HCT116 (cell line): ENCODE measurements at regions not wholly inside any gene's neighbourhood (a gene's known extent, or its start where the extent isn't known, plus 50 kb on each side); places are given as distances from the start of the nearest gene placed in this dataset.

ENCODE experiments used
- ATAC-seq: fragments of 200-7000 bp; cut with Tn5 transposase; 2 replicates; pipeline ENCODE4 v1.9.1; 2020; ENCODE audit warnings: mild to moderate bottlenecking, moderate library complexity
- BruUV-seq: library from RNA; stranded (reverse); fragments of 400-500 nt; replicated peaks from 2 replicates; lab custom pipeline; 2021; lab: Mats Ljungman, UMichigan
- CTCF ChIA-PET: fragments of 300-600 bp; sonication (Branson Sonifier 250); formaldehyde crosslinking; loops from one replicate; lab custom pipeline; 2021; ENCODE audit warnings: antibody characterized with exemption; lab: Charles Lee
- POLR2A ChIA-PET: fragments of 300-600, 350-600 bp; sonication (Branson Sonifier 250); formaldehyde crosslinking; loops from one replicate; lab custom pipeline; 2021; ENCODE audit warnings: antibody characterized with exemption; lab: Charles Lee
- RAD21 ChIA-PET, 2 experiments: fragments of 300-600 bp; sonication (Branson Sonifier 250); formaldehyde crosslinking; loops; one replicate each; lab custom pipeline; 2023; ENCODE audit warnings: low total read pairs in 2 of 2; ENCODE audit not compliant: uncharacterized antibody in 2 of 2, unreplicated experiment in 2 of 2, low non-redundant PET in 1 of 2; lab: Charles Lee
- DNase-seq: peaks from one replicate; pipeline ENCODE4 v3.0.0-alpha.2; 2010; ENCODE audit warnings: low read depth, low spot score
- H2AFZ ChIP-seq: fragments of 200-600 bp; shearing (Covaris generic), sonication (generic); 2 replicates; pipeline ENCODE4 v1.6.1; 2017; ENCODE audit warnings: low read depth, mixed run types, mixed read lengths, antibody characterized with exemption, low read length; ENCODE audit not compliant: poor library complexity, severe bottlenecking
- H3K27ac ChIP-seq: 2 replicates; pipeline ENCODE4 v1.5.1; 2012; ENCODE audit warnings: low read depth, low read length
- H3K27me3 ChIP-seq: fragments of 200-600 bp; sonication (generic); 2 replicates; pipeline ENCODE4 v1.6.1; 2016; ENCODE audit warnings: mixed run types, low read length, mixed read lengths; ENCODE audit not compliant: insufficient read depth
- H3K36me3 ChIP-seq, 2 experiments: fragments of 200-500 bp in 1 of 2; fragments of 200-600 bp in 1 of 2; sonication (Bioruptor generic) in 1 of 2; sonication (generic) in 1 of 2; 2 replicates each; pipeline versions ENCODE4 v1.5.1 to v1.6.1; 2014 to 2016; ENCODE audit warnings: low read length in 2 of 2, inconsistent platforms in 1 of 2, mixed read lengths in 1 of 2, mixed run types in 1 of 2; ENCODE audit not compliant: insufficient read depth in 2 of 2, control insufficient read depth in 1 of 2
- H3K4me1 ChIP-seq, 2 experiments: fragments of 200-600 bp in 1 of 2; sonication (generic) in 1 of 2; 2 replicates each; pipeline versions ENCODE4 v1.5.1 to v1.6.1; 2012 to 2017; ENCODE audit warnings: low read length in 2 of 2, inconsistent platforms in 1 of 2, mild to moderate bottlenecking in 1 of 2, mixed read lengths in 1 of 2, mixed run types in 1 of 2, moderate library complexity in 1 of 2; ENCODE audit not compliant: insufficient read depth in 2 of 2, control insufficient read depth in 1 of 2
- H3K4me2 ChIP-seq: fragments of 200-600 bp; sonication (generic); 2 replicates; pipeline ENCODE4 v1.6.1; 2017; ENCODE audit warnings: mixed run types, low read length, mixed read lengths
- H3K4me3 ChIP-seq, 2 experiments: fragments of 200-600 bp in 1 of 2; sonication (generic) in 1 of 2; replicated peaks in 1 of 2; 2 replicates each; pipeline ENCODE4 v1.5.1; 2011 to 2016; ENCODE audit warnings: low read length in 2 of 2, control low read depth in 1 of 2, low read depth in 1 of 2, mild to moderate bottlenecking in 1 of 2, mixed read lengths in 1 of 2, mixed run types in 1 of 2
- H3K79me2 ChIP-seq: fragments of 200-600 bp; sonication (generic); 2 replicates; pipeline ENCODE4 v1.6.1; 2017; ENCODE audit warnings: mild to moderate bottlenecking, mixed run types, low read length, moderate library complexity, mixed read lengths; ENCODE audit not compliant: insufficient read depth
- H3K9ac ChIP-seq: fragments of 200-600 bp; sonication (generic); 2 replicates; pipeline ENCODE4 v1.6.1; 2016; ENCODE audit warnings: low read length, mixed read lengths
- H3K9me2 ChIP-seq: fragments of 200-600 bp; sonication (generic), shearing (Covaris generic); 2 replicates; pipeline ENCODE4 v1.6.1; 2017; ENCODE audit warnings: mixed run types, mild to moderate bottlenecking, moderate library complexity; ENCODE audit not compliant: insufficient read depth
- H3K9me3 ChIP-seq, 2 experiments: fragments of 200-500 bp in 1 of 2; fragments of 200-600 bp in 1 of 2; sonication (Bioruptor generic) in 1 of 2; sonication (generic) in 1 of 2; 2 replicates each; pipeline ENCODE4 v1.6.1; 2014 to 2017; ENCODE audit warnings: low read length in 2 of 2, mixed read lengths in 2 of 2, inconsistent platforms in 1 of 2, low read depth in 1 of 2, mild to moderate bottlenecking in 1 of 2, mixed run types in 1 of 2, moderate library complexity in 1 of 2; ENCODE audit not compliant: control insufficient read depth in 1 of 2, insufficient read depth in 1 of 2
- H4K20me1 ChIP-seq: fragments of 200-600 bp; sonication (generic), shearing (Covaris generic); 2 replicates; pipeline ENCODE4 v1.6.1; 2017; ENCODE audit warnings: mixed run types, mild to moderate bottlenecking, moderate library complexity; ENCODE audit not compliant: insufficient read depth
- ATF3 ChIP-seq: IDR thresholded peaks from 2 replicates; pipeline ENCODE4 v1.6.1; 2012
- CBX3 ChIP-seq: IDR thresholded peaks from 2 replicates; pipeline ENCODE4 v1.6.1; 2012; ENCODE audit warnings: low read depth
- CEBPB ChIP-seq: IDR thresholded peaks from 2 replicates; pipeline ENCODE4 v1.6.1; 2012; ENCODE audit warnings: low read depth
- CTCF ChIP-seq, 3 experiments: fragments of 200-600 bp in 1 of 3; sonication (generic) in 1 of 3; IDR thresholded peaks in 2 of 3; conservative IDR thresholded peaks in 1 of 3; 2 replicates each; pipeline ENCODE4 v1.5.1; 2012 to 2017; ENCODE audit warnings: low read depth in 2 of 3, low read length in 2 of 3, antibody characterized with exemption in 1 of 3, borderline replicate concordance in 1 of 3, control low read depth in 1 of 3, mild to moderate bottlenecking in 1 of 3, mixed read lengths in 1 of 3, mixed run types in 1 of 3, moderate library complexity in 1 of 3; ENCODE audit not compliant: insufficient read depth in 1 of 3
- EGR1 ChIP-seq: IDR thresholded peaks from 2 replicates; pipeline ENCODE4 v1.6.1; 2012; ENCODE audit warnings: low read depth
- ELF1 ChIP-seq: IDR thresholded peaks from 2 replicates; pipeline ENCODE4 v1.6.1; 2012; ENCODE audit warnings: low read depth, borderline replicate concordance
- EZH2 ChIP-seq: fragments of 200-600 bp; sonication (generic); IDR thresholded peaks from 2 replicates; pipeline ENCODE4 v1.6.1; 2017; ENCODE audit warnings: antibody characterized with exemption, mixed run types
- FOSL1 ChIP-seq: IDR thresholded peaks from 2 replicates; pipeline ENCODE4 v1.6.1; 2012; ENCODE audit warnings: low read depth
- JUND ChIP-seq: IDR thresholded peaks from 2 replicates; pipeline ENCODE4 v1.6.1; 2012
- POLR2A ChIP-seq: IDR thresholded peaks from 2 replicates; pipeline ENCODE4 v1.7.0; 2011; ENCODE audit warnings: borderline replicate concordance; ENCODE audit not compliant: insufficient read depth, insufficient read length; ENCODE audit errors: extremely low read depth
- POLR2AphosphoS5 ChIP-seq: IDR thresholded peaks from 2 replicates; pipeline ENCODE4 v1.6.1; 2011; ENCODE audit warnings: mild to moderate bottlenecking, low read depth, low read length, moderate library complexity
- RAD21 ChIP-seq: IDR thresholded peaks from 2 replicates; pipeline ENCODE4 v1.6.1; 2012; ENCODE audit warnings: low read depth, mild to moderate bottlenecking
- SIN3A ChIP-seq: IDR thresholded peaks from 2 replicates; pipeline ENCODE4 v1.6.1; 2012; ENCODE audit warnings: low read depth
- SRF ChIP-seq: IDR thresholded peaks from 2 replicates; pipeline ENCODE4 v1.6.1; 2012; ENCODE audit warnings: low read depth
- TCF7L2 ChIP-seq: IDR thresholded peaks from 2 replicates; pipeline ENCODE4 v1.7.0; 2011; ENCODE audit warnings: borderline replicate concordance, inconsistent platforms; ENCODE audit not compliant: insufficient read depth, insufficient read length; ENCODE audit errors: extremely low read depth
- YY1 ChIP-seq: IDR thresholded peaks from 2 replicates; pipeline ENCODE4 v1.6.1; 2011; ENCODE audit warnings: low read length, low read depth, moderate library complexity, mild to moderate bottlenecking; ENCODE audit not compliant: insufficient replicate concordance; ENCODE audit errors: extremely low read depth
- ZBTB33 ChIP-seq: IDR thresholded peaks from 2 replicates; pipeline ENCODE4 v1.6.1; 2011; ENCODE audit warnings: mild to moderate bottlenecking, low read length, moderate library complexity; ENCODE audit not compliant: insufficient replicate concordance; ENCODE audit errors: extremely low read depth
- ZNF274 ChIP-seq: fragments of 200-500 bp; sonication (Bioruptor generic); IDR thresholded peaks from 2 replicates; pipeline ENCODE4 v1.6.1; 2014; ENCODE audit warnings: mild to moderate bottlenecking, low read depth, low read length, inconsistent platforms
- intact Hi-C: fragments of 100-400 bp; cut with micrococcal nuclease; formaldehyde crosslinking; loops from 2 replicates; pipeline ENCODE4 v1.10.0; 2022
- TF ChIP-seq, protein P1 (sequence below): IDR thresholded peaks from 2 replicates; pipeline ENCODE4 v1.6.1; 2012; ENCODE audit warnings: low read depth

DNA sequence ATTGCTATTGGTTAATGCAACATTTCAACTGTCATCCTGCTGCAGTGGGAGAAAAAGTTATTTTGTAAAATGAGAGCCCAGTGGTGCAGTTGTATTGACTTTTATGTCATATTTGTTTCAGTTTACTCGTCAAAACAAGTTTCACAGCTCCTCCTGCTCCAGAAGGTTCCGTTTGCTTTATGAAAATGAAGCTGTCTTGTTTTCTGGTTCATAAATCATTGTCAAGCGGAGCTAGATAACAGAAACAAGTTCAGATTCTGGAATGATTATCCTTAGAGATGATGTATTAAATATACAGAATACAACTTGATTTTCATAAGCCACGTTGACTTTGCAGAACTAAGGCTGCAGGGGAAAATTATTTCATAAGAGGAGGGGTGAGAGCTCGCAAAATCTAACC is 970.5 kb upstream of the NR2F2 start:
- H3K27ac ChIP-seq = no peak overlapping the region
- ATAC-seq (no peak), DNase-seq (no peak)
- intact Hi-C loops = no loop called here
- CTCF ChIA-PET = no interaction called here
- POLR2A ChIA-PET = no interaction called here
- no peaks in the 10 kb centered on the region for H3K79me2 ChIP-seq
- H3K27me3 ChIP-seq = no peaks in the 10 kb centered on the region
- RAD21 ChIA-PET = no interaction called here
- BruUV-seq = no TSS peak
- H3K36me3 ChIP-seq = no peaks in the 10 kb centered on the region
- H4K20me1 ChIP-seq = no peaks in the 10 kb centered on the region
- no peaks in the 10 kb centered on the region for H3K9me2 ChIP-seq
- H3K9ac ChIP-seq = no peak overlapping the region
- TF ChIP-seq ELF1 (no peak), CBX3 (no peak), ZBTB33 (no peak), FOSL1 (no peak), EZH2 (no peak), TCF7L2 (no peak), CTCF (IDR thresholded peaks at IDR 0.05 in 2 of 3, conservative IDR thresholded peaks at IDR 0.05 in 1 of 3; ENCODE audit: borderline replicate concordance in 1 of 3, insufficient read depth in 1 of 3, low read depth in 2 of 3, low read length in 2 of 3) (no peak), EGR1 (no peak), YY1 (no peak), POLR2A (no peak), CEBPB (no peak), POLR2AphosphoS5 (no peak), ZNF274 (no peak), SRF (no peak), SIN3A (no peak), RAD21 (no peak), JUND (no peak), ATF3 (no peak)
- TF ChIP-seq, protein P1, sequence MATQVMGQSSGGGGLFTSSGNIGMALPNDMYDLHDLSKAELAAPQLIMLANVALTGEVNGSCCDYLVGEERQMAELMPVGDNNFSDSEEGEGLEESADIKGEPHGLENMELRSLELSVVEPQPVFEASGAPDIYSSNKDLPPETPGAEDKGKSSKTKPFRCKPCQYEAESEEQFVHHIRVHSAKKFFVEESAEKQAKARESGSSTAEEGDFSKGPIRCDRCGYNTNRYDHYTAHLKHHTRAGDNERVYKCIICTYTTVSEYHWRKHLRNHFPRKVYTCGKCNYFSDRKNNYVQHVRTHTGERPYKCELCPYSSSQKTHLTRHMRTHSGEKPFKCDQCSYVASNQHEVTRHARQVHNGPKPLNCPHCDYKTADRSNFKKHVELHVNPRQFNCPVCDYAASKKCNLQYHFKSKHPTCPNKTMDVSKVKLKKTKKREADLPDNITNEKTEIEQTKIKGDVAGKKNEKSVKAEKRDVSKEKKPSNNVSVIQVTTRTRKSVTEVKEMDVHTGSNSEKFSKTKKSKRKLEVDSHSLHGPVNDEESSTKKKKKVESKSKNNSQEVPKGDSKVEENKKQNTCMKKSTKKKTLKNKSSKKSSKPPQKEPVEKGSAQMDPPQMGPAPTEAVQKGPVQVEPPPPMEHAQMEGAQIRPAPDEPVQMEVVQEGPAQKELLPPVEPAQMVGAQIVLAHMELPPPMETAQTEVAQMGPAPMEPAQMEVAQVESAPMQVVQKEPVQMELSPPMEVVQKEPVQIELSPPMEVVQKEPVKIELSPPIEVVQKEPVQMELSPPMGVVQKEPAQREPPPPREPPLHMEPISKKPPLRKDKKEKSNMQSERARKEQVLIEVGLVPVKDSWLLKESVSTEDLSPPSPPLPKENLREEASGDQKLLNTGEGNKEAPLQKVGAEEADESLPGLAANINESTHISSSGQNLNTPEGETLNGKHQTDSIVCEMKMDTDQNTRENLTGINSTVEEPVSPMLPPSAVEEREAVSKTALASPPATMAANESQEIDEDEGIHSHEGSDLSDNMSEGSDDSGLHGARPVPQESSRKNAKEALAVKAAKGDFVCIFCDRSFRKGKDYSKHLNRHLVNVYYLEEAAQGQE = no peak
- no peak overlapping the region for H3K4me2 ChIP-seq
- no peak overlapping the region for H3K4me3 ChIP-seq
- no peak overlapping the region for H2AFZ ChIP-seq
- no peaks in the 10 kb centered on the region for H3K4me1 ChIP-seq
- H3K9me3 ChIP-seq = no peaks in the 10 kb centered on the region
